GM12865 (cell line): ENCODE measurements at regions not wholly inside any gene's neighbourhood (a gene's known extent, or its start where the extent isn't known, plus 50 kb on each side); places are given as distances from the start of the nearest gene placed in this dataset.
"Not testable (repeated sequence)": the region's sequence is repeated elsewhere in the genome, so short reads cannot be mapped to it uniquely, and the experiment has no call there.

Experiments
- DNase-seq: peaks from one replicate; pipeline ENCODE4 v3.0.0; 2010; ENCODE audit warnings: low read depth
- H3K4me3 ChIP-seq: 2 replicates; pipeline ENCODE4 v1.5.1; 2011; ENCODE audit warnings: mild to moderate bottlenecking, low read depth, low read length, control low read depth
- TF ChIP-seq, protein P1 (sequence below): IDR thresholded peaks from 2 replicates; pipeline ENCODE4 v1.5.1; 2011; ENCODE audit warnings: low read length, control low read depth, low read depth, inconsistent platforms; ENCODE audit not compliant: insufficient read depth; ENCODE audit errors: missing control alignments

GRCh38 chr11:69205743-69206612 is 50.2 kb downstream of the SMIM38 start:
- DNase-seq: no peak
- TF ChIP-seq, protein P1, sequence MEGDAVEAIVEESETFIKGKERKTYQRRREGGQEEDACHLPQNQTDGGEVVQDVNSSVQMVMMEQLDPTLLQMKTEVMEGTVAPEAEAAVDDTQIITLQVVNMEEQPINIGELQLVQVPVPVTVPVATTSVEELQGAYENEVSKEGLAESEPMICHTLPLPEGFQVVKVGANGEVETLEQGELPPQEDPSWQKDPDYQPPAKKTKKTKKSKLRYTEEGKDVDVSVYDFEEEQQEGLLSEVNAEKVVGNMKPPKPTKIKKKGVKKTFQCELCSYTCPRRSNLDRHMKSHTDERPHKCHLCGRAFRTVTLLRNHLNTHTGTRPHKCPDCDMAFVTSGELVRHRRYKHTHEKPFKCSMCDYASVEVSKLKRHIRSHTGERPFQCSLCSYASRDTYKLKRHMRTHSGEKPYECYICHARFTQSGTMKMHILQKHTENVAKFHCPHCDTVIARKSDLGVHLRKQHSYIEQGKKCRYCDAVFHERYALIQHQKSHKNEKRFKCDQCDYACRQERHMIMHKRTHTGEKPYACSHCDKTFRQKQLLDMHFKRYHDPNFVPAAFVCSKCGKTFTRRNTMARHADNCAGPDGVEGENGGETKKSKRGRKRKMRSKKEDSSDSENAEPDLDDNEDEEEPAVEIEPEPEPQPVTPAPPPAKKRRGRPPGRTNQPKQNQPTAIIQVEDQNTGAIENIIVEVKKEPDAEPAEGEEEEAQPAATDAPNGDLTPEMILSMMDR: no peak
- no peak overlapping the region for H3K4me3 ChIP-seq

DNA sequence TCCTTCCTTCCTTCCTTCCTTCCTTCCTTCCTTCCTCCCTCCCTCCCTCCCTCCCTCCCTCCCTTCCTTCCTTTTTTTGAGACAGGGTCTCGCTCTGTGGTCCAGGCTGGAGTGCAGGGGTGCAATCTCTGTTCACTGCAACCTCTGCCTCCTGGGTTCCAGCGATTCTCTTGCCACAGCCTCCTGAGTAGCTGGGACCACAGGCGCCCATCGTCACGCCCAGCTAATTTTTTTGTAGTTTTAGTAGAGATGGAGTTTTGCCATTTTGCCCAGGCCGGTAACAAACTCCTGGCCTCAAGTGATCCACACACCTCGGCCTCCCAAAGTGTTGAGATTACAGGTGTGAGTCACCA is 50.9 kb downstream of the SMIM38 start:
- not testable (repeated sequence) for DNase-seq, H3K4me3 ChIP-seq

DNA sequence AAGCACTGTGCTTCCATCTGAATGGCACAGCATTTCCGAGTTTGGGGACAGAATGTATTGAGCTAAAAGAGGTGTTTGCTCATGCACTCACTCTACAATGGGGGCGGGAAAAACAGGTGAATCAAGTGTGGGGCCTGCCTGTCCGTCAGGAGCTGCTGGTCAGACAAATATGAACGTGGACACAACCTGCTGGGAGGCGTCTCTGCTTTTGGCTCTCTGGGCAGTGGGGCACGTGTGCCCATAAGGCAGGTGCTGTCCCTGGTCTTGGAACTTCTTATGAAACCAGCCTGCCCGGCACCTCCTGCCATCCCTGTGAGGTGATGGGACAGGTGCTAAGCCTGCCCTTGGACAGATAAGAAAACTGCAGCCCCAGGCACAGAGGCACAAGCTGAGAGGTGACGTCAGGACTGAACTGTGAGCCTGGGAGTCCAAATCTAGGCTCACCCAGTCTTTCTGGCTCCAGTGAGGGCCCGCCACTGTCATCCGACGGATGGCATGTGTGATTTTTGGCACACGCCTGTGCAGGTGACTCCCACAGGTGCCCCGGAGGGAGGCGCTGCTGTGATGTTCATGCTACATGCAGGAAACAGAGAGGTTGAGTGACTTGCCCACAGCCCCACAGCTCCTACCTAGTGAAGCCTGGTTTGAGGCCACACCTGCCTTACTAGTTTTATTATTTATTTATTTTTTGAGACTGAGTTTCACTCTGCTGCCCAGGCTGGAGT is 51.6 kb downstream of the SMIM38 start:
- no peak overlapping the region for H3K4me3 ChIP-seq
- TF ChIP-seq, protein P1: no peak
- DNase-seq: no peak

DNA sequence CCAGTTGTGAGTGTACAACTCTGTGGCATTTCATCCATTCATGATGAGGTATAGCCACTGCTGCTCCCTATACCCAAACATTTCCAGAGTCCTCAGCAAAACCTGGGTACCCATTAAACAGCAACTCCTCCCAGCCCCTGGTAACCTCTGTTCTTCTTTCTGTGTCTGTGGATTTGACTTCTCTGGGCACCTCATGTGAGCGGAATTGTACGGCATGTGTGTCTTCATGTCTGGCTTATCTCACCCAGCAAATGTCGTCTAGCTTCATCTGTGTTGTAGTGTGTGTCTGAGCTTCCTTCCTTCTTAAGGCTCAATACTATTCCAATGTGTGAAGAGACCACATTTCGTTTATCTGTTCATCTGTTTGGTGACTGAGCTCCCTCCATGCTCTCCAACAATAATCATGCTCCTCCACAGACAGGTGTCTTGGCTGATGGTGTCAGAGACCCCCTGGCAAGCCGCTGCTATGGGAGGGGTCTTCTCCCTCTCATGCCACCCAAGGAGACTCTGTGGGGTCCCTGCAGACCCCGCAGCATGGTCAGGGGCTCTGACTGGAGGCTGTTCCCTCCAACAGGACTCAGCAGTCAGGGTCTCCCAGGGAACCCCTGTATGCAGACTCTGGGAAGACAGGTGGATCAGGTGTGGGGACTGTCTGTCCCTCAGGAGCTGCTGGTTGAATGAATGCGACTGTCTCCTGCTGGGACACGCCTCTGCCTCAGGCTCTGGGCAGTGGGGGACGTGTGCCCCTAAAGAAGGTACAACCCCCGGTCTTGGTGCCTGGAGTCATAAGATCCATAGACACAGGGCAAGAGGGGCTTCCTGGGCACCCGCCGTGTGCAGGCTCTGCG is 52.7 kb downstream of the SMIM38 start:
- no peak for DNase-seq
- no peak overlapping the region for H3K4me3 ChIP-seq
- TF ChIP-seq, protein P1: no peak

DNA sequence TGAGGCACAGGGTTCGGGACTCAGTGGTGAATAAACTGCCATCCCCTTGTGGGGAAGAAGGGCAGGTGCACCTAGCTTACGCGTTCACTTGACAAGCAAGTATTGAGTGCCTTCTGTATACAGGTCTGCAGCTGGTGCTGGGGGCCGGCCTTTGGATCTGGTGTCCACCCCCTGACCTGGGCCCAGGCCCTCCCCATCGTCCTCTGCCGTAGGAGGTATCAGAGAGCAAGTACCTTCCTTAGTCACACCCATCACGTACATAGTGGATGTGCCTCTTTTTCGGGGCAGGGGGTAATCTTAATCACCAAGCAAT is 53.3 kb downstream of the SMIM38 start:
- TF ChIP-seq, protein P1: no peak
- H3K4me3 ChIP-seq: no peak overlapping the region
- no peak for DNase-seq

DNA sequence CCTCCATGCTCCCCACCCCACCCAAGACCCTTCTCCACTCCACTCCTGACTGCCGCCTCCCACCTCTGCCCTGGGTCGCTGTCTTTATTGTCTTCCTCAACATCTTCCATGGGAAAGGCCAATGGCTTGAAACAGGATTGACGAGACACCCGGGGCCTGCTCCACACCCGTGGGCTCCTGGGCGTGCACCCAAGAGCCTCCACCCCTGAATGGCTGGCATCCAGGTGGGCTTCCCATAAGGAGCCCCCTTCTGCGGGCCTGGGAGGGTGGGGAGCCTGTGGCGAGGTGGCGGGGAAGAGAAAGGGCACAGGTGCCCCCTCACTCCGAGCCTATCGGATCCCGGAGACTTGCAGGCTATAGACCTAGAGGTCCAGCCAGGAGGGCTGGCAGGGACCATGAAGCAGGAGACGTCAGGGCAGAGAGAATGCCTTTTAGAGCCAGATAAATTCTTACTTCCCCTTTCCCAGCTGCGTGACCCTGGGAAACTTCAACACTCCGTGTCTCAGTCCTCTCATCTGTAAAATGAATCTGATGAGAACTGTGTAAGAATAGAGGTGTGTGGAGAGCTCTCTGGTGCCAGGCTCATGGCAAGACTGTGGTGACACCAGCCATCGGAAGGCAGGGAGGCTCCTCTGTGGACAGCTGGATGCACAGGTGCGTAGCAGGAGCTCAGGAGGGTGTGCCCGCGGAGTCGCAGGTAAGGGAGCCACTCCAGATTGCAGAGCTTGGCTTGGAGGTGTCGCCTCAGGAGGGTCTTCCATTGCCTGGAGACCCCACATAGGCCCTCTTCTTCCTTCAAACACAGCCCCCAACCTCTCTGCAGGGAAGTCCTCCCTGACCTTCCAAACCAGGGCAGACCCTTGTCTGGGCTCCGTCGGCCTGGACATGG is 53.9 kb downstream of the SMIM38 start:
- no peak for DNase-seq
- TF ChIP-seq, protein P1: no peak
- H3K4me3 ChIP-seq: no peak overlapping the region
